ENCODE measurements at regions not wholly inside any gene's neighbourhood (a gene's known extent, or its start where the extent isn't known, plus 50 kb on each side); places are given as distances from the start of the nearest gene placed in this dataset.

DNA sequence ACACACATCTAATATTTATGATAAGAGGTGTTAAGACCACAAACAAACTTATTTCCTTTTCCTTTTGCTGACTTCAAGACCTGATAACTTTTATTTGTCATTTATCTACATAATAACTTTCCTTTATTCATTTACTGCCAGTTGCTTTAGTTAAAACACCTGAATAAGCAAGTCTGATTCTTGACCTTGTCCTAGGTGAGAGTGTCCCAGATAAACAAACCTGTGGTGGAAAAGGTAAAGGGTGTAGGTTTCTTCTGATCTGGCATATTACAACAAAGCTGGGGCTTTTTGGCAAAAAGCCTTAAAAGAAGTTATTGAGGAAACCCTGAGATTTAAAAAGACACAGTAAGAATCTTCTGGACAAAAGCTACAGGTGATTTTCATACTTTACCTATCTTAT lies 191.5 kb downstream of the ZBBX start:
- Histone ChIP-seq H3K4me1 (no peaks in the 10 kb centered on the region), H3K4me3 (no peak overlapping the region), H3K27me3 (no peaks in the 10 kb centered on the region), H3K27ac (replicated peaks in 1 of 4) (no peak overlapping the region), H3K9me3 (peaks cover 0 to 7% (median 0%) of the 10 kb centered on the region in 4 donors), H3K36me3 (no peaks in the 10 kb centered on the region)
- TF ChIP-seq, protein P1, sequence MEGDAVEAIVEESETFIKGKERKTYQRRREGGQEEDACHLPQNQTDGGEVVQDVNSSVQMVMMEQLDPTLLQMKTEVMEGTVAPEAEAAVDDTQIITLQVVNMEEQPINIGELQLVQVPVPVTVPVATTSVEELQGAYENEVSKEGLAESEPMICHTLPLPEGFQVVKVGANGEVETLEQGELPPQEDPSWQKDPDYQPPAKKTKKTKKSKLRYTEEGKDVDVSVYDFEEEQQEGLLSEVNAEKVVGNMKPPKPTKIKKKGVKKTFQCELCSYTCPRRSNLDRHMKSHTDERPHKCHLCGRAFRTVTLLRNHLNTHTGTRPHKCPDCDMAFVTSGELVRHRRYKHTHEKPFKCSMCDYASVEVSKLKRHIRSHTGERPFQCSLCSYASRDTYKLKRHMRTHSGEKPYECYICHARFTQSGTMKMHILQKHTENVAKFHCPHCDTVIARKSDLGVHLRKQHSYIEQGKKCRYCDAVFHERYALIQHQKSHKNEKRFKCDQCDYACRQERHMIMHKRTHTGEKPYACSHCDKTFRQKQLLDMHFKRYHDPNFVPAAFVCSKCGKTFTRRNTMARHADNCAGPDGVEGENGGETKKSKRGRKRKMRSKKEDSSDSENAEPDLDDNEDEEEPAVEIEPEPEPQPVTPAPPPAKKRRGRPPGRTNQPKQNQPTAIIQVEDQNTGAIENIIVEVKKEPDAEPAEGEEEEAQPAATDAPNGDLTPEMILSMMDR (IDR thresholded peaks at IDR 0.05): no peak
- no peak for TF ChIP-seq EP300 (IDR thresholded peaks at IDR 0.05)
- no peak for TF ChIP-seq POLR2AphosphoS5 (IDR thresholded peaks at IDR 0.05)
- no peak for TF ChIP-seq POLR2A (IDR thresholded peaks at IDR 0.05; ENCODE audit: low read depth)
- intact Hi-C loops (cut with DNase I): no loop called here
- no peak for DNase-seq (ENCODE audit: extremely low spot score)

DNA sequence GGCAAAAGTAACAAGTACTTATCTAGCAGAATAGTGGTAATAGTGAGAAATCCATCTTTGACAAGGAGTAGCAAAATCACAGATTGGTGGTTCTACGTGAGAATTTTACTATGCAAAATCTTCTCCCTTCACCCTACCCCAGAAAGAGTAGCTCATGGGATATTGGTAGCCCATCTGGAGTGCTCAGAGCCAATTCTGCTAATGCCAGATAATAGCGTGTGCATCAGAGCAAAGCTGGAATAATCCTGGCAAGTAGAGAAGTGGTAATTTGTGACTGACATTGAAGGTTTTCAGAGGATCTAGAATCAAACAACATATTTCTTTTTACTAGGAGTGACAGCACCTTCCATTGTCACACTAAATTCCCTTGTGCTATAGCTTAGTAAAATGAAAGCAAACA lies 192.9 kb downstream of the ZBBX start:
- H3K4me3 ChIP-seq: no peak overlapping the region
- intact Hi-C loops (cut with DNase I): no loop called here
- WGBS: 74% methylated on average over 2 of the region's 2 CpGs
- peaks cover 0 to 4% (median 0%) of the 10 kb centered on the region in 4 donors for H3K9me3 ChIP-seq
- DNase-seq (ENCODE audit: extremely low spot score): no peak
- no peaks in the 10 kb centered on the region for H3K27me3 ChIP-seq
- no peak for TF ChIP-seq POLR2AphosphoS5 (IDR thresholded peaks at IDR 0.05)
- H3K4me1 ChIP-seq: no peaks in the 10 kb centered on the region
- no peak overlapping the region for H3K27ac ChIP-seq (replicated peaks in 1 of 4)
- no peaks in the 10 kb centered on the region for H3K36me3 ChIP-seq

DNA sequence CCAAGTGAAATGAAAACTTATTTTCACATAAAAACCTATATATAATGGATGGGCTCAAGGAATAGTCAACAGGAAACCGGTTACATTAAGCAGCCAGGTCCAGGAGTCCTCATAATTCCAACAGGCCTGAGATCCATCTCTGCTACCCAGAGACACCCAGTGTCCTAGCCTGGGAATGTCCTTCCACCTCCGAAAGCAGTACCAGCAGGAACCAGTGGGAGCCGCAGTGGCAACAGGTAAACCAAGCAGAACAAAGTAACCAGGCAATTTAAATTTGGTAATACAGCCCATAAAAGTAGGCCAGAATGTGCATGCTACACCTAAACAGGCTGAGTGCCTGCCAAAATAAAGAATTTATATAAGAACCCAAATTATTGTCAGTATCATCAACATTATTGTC lies 195.6 kb downstream of the ZBBX start:
- H3K27me3 ChIP-seq: no peaks in the 10 kb centered on the region
- H3K27ac ChIP-seq (replicated peaks in 1 of 4): no peak overlapping the region
- H3K9me3 ChIP-seq: no peaks in the 10 kb centered on the region
- no peaks in the 10 kb centered on the region for H3K36me3 ChIP-seq
- no peak overlapping the region for H3K4me3 ChIP-seq
- DNase-seq (ENCODE audit: extremely low spot score): no peak
- H3K4me1 ChIP-seq: no peaks in the 10 kb centered on the region
- TF ChIP-seq POLR2AphosphoS5 (IDR thresholded peaks at IDR 0.05) (no peak), POLR2A (IDR thresholded peaks at IDR 0.05; ENCODE audit: low read depth) (no peak), EP300 (IDR thresholded peaks at IDR 0.05) (no peak)
- TF ChIP-seq, protein P1 (IDR thresholded peaks at IDR 0.05): no peak
- intact Hi-C loops (cut with DNase I): no loop called here
- WGBS: 74% methylated on average over 3 of the region's 3 CpGs

DNA sequence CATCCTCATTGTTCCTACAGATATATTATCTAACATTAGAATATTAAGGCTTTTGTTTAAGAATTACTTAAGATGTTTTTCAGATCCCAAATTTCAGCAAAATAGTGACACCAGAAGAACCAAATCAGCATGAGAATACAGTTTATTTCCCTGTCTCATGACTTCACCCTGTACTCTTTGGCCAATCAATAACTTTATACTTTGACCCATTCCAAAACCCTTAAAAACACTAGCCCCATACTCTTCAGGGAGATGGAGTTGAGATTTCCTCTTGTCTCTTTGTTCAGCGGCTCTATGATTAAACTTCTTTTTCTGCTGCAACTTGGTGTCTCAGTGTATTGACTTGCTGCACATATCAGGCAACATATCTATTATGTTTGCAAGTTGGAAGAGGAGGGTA lies 207.7 kb downstream of the ZBBX start:
- Histone ChIP-seq H3K27ac (replicated peaks in 1 of 4) (no peak overlapping the region), H3K36me3 (no peaks in the 10 kb centered on the region), H3K4me3 (no peak overlapping the region), H3K9me3 (peaks cover 0 to 10% (median 5%) of the 10 kb centered on the region in 4 donors), H3K4me1 (peaks cover 0 to 5% (median under 1%) of the 10 kb centered on the region in 4 donors), H3K27me3 (no peaks in the 10 kb centered on the region)
- intact Hi-C loops (cut with DNase I): no loop called here
- no peak for DNase-seq (ENCODE audit: extremely low spot score)
- 86% methylated on average over 1 of the region's 1 CpG for WGBS
- TF ChIP-seq POLR2A (IDR thresholded peaks at IDR 0.05; ENCODE audit: low read depth): no peak
- no peak for TF ChIP-seq POLR2AphosphoS5 (IDR thresholded peaks at IDR 0.05)
- TF ChIP-seq, protein P1 (IDR thresholded peaks at IDR 0.05): no peak
- no peak for TF ChIP-seq EP300 (IDR thresholded peaks at IDR 0.05)

DNA sequence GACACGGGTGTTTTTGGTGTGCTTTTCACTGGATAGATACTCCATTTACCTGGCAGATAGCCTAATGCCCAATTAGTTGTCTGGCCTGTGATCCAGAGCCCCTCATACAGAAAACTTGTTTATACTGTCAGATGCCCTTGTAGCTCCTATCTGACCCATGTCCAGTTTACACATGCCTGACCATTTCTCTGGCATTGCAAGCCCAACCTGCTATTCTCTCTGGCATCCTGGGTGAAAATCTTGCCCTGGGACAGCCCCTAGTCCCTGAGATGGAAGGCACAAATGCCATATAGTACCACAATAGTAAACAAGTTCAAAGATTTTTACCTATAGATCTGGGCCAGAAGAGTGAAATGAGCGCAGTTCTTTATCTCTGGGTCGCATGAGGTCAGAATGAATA lies 212.6 kb downstream of the ZBBX start:
- no peak for DNase-seq (ENCODE audit: extremely low spot score)
- Histone ChIP-seq H3K4me3 (no peak overlapping the region), H3K9me3 (no peaks in the 10 kb centered on the region), H3K4me1 (peaks cover 12 to 24% (median 16%) of the 10 kb centered on the region in 4 donors), H3K36me3 (no peaks in the 10 kb centered on the region), H3K27me3 (no peaks in the 10 kb centered on the region), H3K27ac (replicated peaks in 1 of 4) (no peak overlapping the region)
- TF ChIP-seq POLR2AphosphoS5 (IDR thresholded peaks at IDR 0.05) (no peak), EP300 (IDR thresholded peaks at IDR 0.05) (no peak), POLR2A (IDR thresholded peaks at IDR 0.05; ENCODE audit: low read depth) (no peak)
- TF ChIP-seq, protein P1 (IDR thresholded peaks at IDR 0.05): no peak
- WGBS: 87% methylated on average over 3 of the region's 3 CpGs
- intact Hi-C loops (cut with DNase I): no loop called here

All from esophagus muscularis mucosa (tissue), 4 donors.